ENCODE measurements at regions not wholly inside any gene's neighbourhood (a gene's known extent, or its start where the extent isn't known, plus 50 kb on each side); places are given as distances from the start of the nearest gene placed in this dataset.
"Not testable (repeated sequence)": the region's sequence is repeated elsewhere in the genome, so short reads cannot be mapped to it uniquely, and the experiment has no call there.

- H3K9me3 Mint-ChIP-seq = peaks cover 14% of the 10 kb centered on the region
- intact Hi-C loops (cut with micrococcal nuclease) = no loop called here
- H3K27me3 Mint-ChIP-seq (ENCODE audit: low read depth) = no peaks in the 10 kb centered on the region
- H3K27ac Mint-ChIP-seq = no peak overlapping the region
- no peak overlapping the region for H3K4me3 Mint-ChIP-seq
- CTCF ChIA-PET = no interaction called here
- H3K36me3 Mint-ChIP-seq (ENCODE audit: low read depth) = no peaks in the 10 kb centered on the region
- H3K4me1 Mint-ChIP-seq (ENCODE audit: low read depth) = no peaks in the 10 kb centered on the region
- no peak for DNase-seq
Measured at GRCh38 chr11:38402063-38402462, 1804.0 kb upstream of the RAG2 start.

DNA sequence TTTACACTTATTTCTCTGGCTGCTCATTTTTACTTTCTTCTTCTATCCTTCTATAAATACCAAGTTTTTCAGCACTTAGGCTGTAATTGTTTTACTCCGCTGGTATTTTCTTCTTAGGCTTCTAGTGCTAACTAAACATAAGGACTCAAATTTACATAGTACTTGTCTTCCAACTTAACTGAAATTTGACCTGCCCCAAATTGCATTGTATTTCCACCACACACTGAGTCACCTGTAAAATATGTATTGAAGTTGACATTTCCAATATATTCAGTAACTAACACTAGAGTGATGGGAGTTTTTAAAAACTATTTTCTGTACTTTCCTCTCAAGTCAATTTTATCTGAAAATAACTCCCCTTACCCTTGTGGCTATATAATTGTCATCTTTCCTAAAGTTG lies 1794.1 kb upstream of the RAG2 start:
- no peak overlapping the region for H3K4me3 Mint-ChIP-seq
- H3K9me3 Mint-ChIP-seq = peaks cover 9% of the 10 kb centered on the region
- CTCF ChIA-PET = no interaction called here
- no peak for DNase-seq
- intact Hi-C loops (cut with micrococcal nuclease) = no loop called here
- H3K36me3 Mint-ChIP-seq (ENCODE audit: low read depth) = no peaks in the 10 kb centered on the region
- no peaks in the 10 kb centered on the region for H3K4me1 Mint-ChIP-seq (ENCODE audit: low read depth)
- H3K27me3 Mint-ChIP-seq (ENCODE audit: low read depth) = no peaks in the 10 kb centered on the region
- H3K27ac Mint-ChIP-seq = no peak overlapping the region

DNA sequence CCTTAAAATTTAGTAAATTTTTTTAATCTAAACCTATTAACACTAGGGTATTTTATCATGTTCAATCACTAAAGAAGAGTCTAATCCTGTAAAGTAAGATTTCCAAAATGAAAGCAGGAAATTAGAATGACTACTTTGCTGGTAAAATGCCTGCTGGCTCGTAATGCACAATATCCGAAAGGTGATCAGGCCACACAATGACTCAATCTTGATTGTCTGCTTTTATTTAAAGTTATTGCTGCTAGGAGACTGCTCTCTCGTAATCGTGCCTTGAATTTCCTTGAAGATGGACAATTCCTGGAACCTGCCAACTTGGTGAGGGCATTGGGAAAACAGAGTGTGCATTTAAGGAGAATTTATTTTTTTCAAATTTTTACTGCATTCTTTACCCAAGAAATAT lies 1786.5 kb upstream of the RAG2 start:
- Mint-ChIP-seq H3K4me3 (no peak overlapping the region), H3K36me3 (ENCODE audit: low read depth) (no peaks in the 10 kb centered on the region), H3K9me3 (peaks cover 13% of the 10 kb centered on the region), H3K27ac (no peak overlapping the region), H3K27me3 (ENCODE audit: low read depth) (no peaks in the 10 kb centered on the region), H3K4me1 (ENCODE audit: low read depth) (no peaks in the 10 kb centered on the region)
- no peak for DNase-seq
- intact Hi-C loops (cut with micrococcal nuclease) = no loop called here
- CTCF ChIA-PET = no interaction called here

DNA sequence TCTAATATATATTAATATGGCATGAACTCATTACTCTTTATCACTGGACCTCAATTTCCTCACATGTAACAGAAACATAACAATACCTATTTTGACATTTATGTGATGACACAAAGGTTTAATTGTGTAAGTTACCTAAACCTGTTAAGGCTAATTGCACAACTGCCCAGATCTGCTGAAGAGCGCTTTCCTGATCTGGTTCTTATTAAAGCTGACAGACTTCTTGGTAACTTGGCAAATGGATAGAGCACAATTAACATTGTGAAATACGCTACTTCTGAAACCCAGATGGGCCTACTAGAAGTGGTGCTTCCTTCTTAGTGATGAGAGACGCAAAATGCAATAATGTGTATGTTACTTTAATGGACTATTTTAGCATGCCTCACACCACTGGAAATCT lies 1767.2 kb upstream of the RAG2 start:
- intact Hi-C loops (cut with micrococcal nuclease) = no loop called here
- H3K4me3 Mint-ChIP-seq = no peak overlapping the region
- CTCF ChIA-PET = no interaction called here
- H3K4me1 Mint-ChIP-seq (ENCODE audit: low read depth) = no peaks in the 10 kb centered on the region
- no peaks in the 10 kb centered on the region for H3K27me3 Mint-ChIP-seq (ENCODE audit: low read depth)
- H3K9me3 Mint-ChIP-seq = peaks cover 8% of the 10 kb centered on the region
- DNase-seq = no peak
- no peaks in the 10 kb centered on the region for H3K36me3 Mint-ChIP-seq (ENCODE audit: low read depth)
- no peak overlapping the region for H3K27ac Mint-ChIP-seq

- H3K36me3 Mint-ChIP-seq (ENCODE audit: low read depth) = no peaks in the 10 kb centered on the region
- no peak overlapping the region for H3K27ac Mint-ChIP-seq
- no peaks in the 10 kb centered on the region for H3K4me1 Mint-ChIP-seq (ENCODE audit: low read depth)
- H3K27me3 Mint-ChIP-seq (ENCODE audit: low read depth) = no peaks in the 10 kb centered on the region
- peaks cover 14% of the 10 kb centered on the region for H3K9me3 Mint-ChIP-seq
- H3K4me3 Mint-ChIP-seq = no peak overlapping the region
- DNase-seq = no peak
- CTCF ChIA-PET = no interaction called here
- intact Hi-C loops (cut with micrococcal nuclease) = no loop called here
Measured at GRCh38 chr11:38356255-38356654, 1758.2 kb upstream of the RAG2 start.

GRCh38 chr11:38345286-38345685 lies 1747.2 kb upstream of the RAG2 start:
- DNase-seq = no peak
- intact Hi-C loops (cut with micrococcal nuclease) = no loop called here
- peaks cover 3% of the 10 kb centered on the region for H3K9me3 Mint-ChIP-seq
- no peaks in the 10 kb centered on the region for H3K4me1 Mint-ChIP-seq (ENCODE audit: low read depth)
- no peaks in the 10 kb centered on the region for H3K27me3 Mint-ChIP-seq (ENCODE audit: low read depth)
- H3K27ac Mint-ChIP-seq = no peak overlapping the region
- H3K4me3 Mint-ChIP-seq = no peak overlapping the region
- CTCF ChIA-PET = no interaction called here
- H3K36me3 Mint-ChIP-seq (ENCODE audit: low read depth) = no peaks in the 10 kb centered on the region

GRCh38 chr11:38341612-38342011 lies 1743.6 kb upstream of the RAG2 start:
- DNase-seq; H3K9me3 Mint-ChIP-seq; H3K4me1 Mint-ChIP-seq (ENCODE audit: low read depth); intact Hi-C loops (cut with micrococcal nuclease); H3K27me3 Mint-ChIP-seq (ENCODE audit: low read depth); H3K27ac Mint-ChIP-seq; H3K36me3 Mint-ChIP-seq (ENCODE audit: low read depth); H3K4me3 Mint-ChIP-seq; CTCF ChIA-PET: not testable (repeated sequence)

DNA sequence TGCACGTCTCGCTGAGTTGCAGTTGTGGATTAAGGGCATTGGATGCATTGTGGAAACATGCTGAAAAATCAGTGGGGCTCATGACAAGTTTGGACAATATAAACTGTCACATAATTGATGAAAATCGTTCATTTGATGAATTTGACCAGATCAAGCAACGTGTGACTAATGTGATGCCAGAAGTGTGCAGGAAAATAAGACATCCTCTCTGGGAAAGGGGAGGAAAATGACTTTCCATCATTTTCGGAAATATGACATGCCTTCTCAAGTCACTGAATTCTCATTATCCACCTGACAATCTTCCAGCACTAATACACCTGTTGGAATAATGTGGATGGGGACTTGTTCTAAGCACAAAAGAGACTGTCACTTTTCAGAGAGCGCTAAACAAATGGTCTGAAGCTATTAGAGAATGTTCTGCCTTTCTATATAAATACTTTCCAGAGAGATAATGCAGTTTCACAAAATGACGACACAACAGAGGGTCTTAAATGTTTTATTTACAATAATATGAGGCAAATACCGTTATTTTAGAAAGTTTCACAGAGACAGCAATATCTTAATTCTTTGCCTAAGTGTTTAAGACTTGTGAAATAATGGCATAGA lies 1741.9 kb upstream of the RAG2 start:
- CTCF ChIA-PET = no interaction called here
- Mint-ChIP-seq H3K9me3 (peaks cover 12% of the 10 kb centered on the region), H3K27me3 (ENCODE audit: low read depth) (no peaks in the 10 kb centered on the region), H3K4me3 (no peak overlapping the region), H3K4me1 (ENCODE audit: low read depth) (no peaks in the 10 kb centered on the region), H3K36me3 (ENCODE audit: low read depth) (no peaks in the 10 kb centered on the region), H3K27ac (no peak overlapping the region)
- intact Hi-C loops (cut with micrococcal nuclease) = no loop called here
- no peak for DNase-seq

GRCh38 chr11:38338022-38338421 lies 1740.0 kb upstream of the RAG2 start:
- H3K36me3 Mint-ChIP-seq (ENCODE audit: low read depth); CTCF ChIA-PET; H3K4me3 Mint-ChIP-seq; H3K4me1 Mint-ChIP-seq (ENCODE audit: low read depth); intact Hi-C loops (cut with micrococcal nuclease); DNase-seq; H3K27me3 Mint-ChIP-seq (ENCODE audit: low read depth); H3K27ac Mint-ChIP-seq: not testable (repeated sequence)
- peaks cover 12% of the 10 kb centered on the region for H3K9me3 Mint-ChIP-seq

DNA sequence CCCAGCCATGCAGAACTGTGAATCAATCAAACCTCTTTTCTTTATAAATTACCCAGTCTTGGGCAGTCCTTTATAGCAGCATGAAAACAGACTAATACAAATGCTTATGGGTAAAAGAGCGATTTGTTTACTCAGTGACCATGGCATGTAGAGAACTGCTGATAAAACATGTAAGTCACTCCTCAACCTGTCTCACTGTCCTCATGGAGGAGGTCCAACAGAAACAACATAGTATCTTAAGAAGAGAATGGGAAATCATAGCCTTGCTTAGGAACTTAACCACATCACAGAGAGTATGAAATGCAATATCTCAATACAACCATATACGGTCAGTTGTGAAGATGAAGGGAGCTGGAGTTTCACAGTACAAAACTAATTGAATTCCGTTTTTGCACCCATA lies 1734.0 kb upstream of the RAG2 start:
- Mint-ChIP-seq H3K27ac (no peak overlapping the region), H3K9me3 (peaks cover 18% of the 10 kb centered on the region), H3K4me1 (ENCODE audit: low read depth) (no peaks in the 10 kb centered on the region), H3K27me3 (ENCODE audit: low read depth) (no peaks in the 10 kb centered on the region), H3K36me3 (ENCODE audit: low read depth) (no peaks in the 10 kb centered on the region), H3K4me3 (no peak overlapping the region)
- CTCF ChIA-PET = no interaction called here
- no peak for DNase-seq
- intact Hi-C loops (cut with micrococcal nuclease) = no loop called here

GRCh38 chr11:38330578-38330977 lies 1732.5 kb upstream of the RAG2 start:
- no peaks in the 10 kb centered on the region for H3K36me3 Mint-ChIP-seq (ENCODE audit: low read depth)

GRCh38 chr11:38323961-38324761 lies 1726.1 kb upstream of the RAG2 start:
- H3K36me3 Mint-ChIP-seq (ENCODE audit: low read depth) = no peaks in the 10 kb centered on the region
- no peak overlapping the region for H3K4me3 Mint-ChIP-seq
- no peak overlapping the region for H3K27ac Mint-ChIP-seq
- intact Hi-C loops (cut with micrococcal nuclease) = no loop called here
- H3K9me3 Mint-ChIP-seq = peaks cover 11% of the 10 kb centered on the region
- H3K27me3 Mint-ChIP-seq (ENCODE audit: low read depth) = no peaks in the 10 kb centered on the region
- CTCF ChIA-PET = no interaction called here
- no peak for DNase-seq
- H3K4me1 Mint-ChIP-seq (ENCODE audit: low read depth) = no peaks in the 10 kb centered on the region

More at GRCh38 chr11:38330578-38330977, 1732.5 kb upstream of the RAG2 start:
- CTCF ChIA-PET = no interaction called here
- DNase-seq = no peak
- Mint-ChIP-seq H3K27me3 (ENCODE audit: low read depth) (no peaks in the 10 kb centered on the region), H3K27ac (no peak overlapping the region), H3K9me3 (peaks cover 10% of the 10 kb centered on the region), H3K4me3 (no peak overlapping the region), H3K4me1 (ENCODE audit: low read depth) (no peaks in the 10 kb centered on the region)
- intact Hi-C loops (cut with micrococcal nuclease) = no loop called here

DNA sequence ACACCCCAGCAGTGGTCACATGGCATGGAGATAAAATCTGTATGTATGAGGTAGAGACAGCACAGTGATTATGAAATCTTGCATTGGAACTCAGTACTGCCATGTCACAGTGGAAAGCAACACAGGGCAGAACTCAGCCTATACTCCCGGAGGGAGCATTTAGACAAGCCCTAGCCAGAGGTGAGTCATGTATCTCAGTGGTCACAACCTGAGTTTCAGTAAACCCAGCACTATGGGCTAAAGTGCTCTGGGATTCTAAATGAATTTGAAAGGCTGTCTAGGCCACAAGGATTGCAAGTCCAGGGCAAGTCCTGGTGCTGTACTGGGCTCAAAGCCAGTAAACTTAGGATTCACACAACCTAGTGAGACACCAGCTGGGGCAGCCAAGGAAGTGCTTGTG lies 1717.1 kb upstream of the RAG2 start:
- no peaks in the 10 kb centered on the region for H3K4me1 Mint-ChIP-seq (ENCODE audit: low read depth)
- CTCF ChIA-PET = no interaction called here
- H3K27ac Mint-ChIP-seq = no peak overlapping the region
- intact Hi-C loops (cut with micrococcal nuclease) = no loop called here
- DNase-seq = no peak
- no peak overlapping the region for H3K4me3 Mint-ChIP-seq
- H3K36me3 Mint-ChIP-seq (ENCODE audit: low read depth) = no peaks in the 10 kb centered on the region
- peaks cover 16% of the 10 kb centered on the region for H3K9me3 Mint-ChIP-seq
- no peaks in the 10 kb centered on the region for H3K27me3 Mint-ChIP-seq (ENCODE audit: low read depth)

All from activated naive CD4-positive, alpha-beta T cell treated with anti-CD3 and anti-CD28 coated beads for 36 hours (primary cell).